GM12875 (cell line): ENCODE measurements at regions not wholly inside any gene's neighbourhood (a gene's known extent, or its start where the extent isn't known, plus 50 kb on each side); places are given as distances from the start of the nearest gene placed in this dataset.

Experiments used
- H3K4me3 ChIP-seq: one replicate; pipeline ENCODE4 v1.5.1; 2011; ENCODE audit warnings: low read depth, low read length, control low read depth
- CTCF ChIP-seq: IDR thresholded peaks from 2 replicates; pipeline ENCODE4 v1.5.1; 2011; ENCODE audit warnings: low read depth, mild to moderate bottlenecking, control low read depth, inconsistent platforms, low read length, moderate library complexity, borderline replicate concordance; ENCODE audit not compliant: insufficient read depth

GRCh38 chr5:119991625-119992024 is 362.3 kb downstream of the FAM170A start:
- no peak for TF ChIP-seq CTCF
- no peak overlapping the region for H3K4me3 ChIP-seq

- TF ChIP-seq CTCF, result no peak
These were observed 366.8 kb downstream of the FAM170A start for GRCh38 chr5:119996128-119996527.

GRCh38 chr5:120007598-120007997 is 378.2 kb downstream of the FAM170A start:
- TF ChIP-seq CTCF, result no peak
- no peak overlapping the region for H3K4me3 ChIP-seq

More at GRCh38 chr5:119996128-119996527, 366.8 kb downstream of the FAM170A start:
- H3K4me3 ChIP-seq, result no peak overlapping the region

GRCh38 chr5:120012431-120012830 is 383.1 kb downstream of the FAM170A start:
- TF ChIP-seq CTCF, result no peak
- H3K4me3 ChIP-seq, result no peak overlapping the region

GRCh38 chr5:120014535-120014934 is 385.2 kb downstream of the FAM170A start:
- no peak for TF ChIP-seq CTCF

GRCh38 chr5:120016717-120017382 is 387.5 kb downstream of the FAM170A start:
- no peak overlapping the region for H3K4me3 ChIP-seq
- TF ChIP-seq CTCF, result no peak

More at GRCh38 chr5:120014535-120014934, 385.2 kb downstream of the FAM170A start:
- H3K4me3 ChIP-seq, result no peak overlapping the region

- no peak overlapping the region for H3K4me3 ChIP-seq
- TF ChIP-seq CTCF, result no peak
These were observed 388.2 kb downstream of the FAM170A start for GRCh38 chr5:120017513-120017912.
